ENCODE measurements at regions not wholly inside any gene's neighbourhood (a gene's known extent, or its start where the extent isn't known, plus 50 kb on each side); places are given as distances from the start of the nearest gene placed in this dataset.

DNA sequence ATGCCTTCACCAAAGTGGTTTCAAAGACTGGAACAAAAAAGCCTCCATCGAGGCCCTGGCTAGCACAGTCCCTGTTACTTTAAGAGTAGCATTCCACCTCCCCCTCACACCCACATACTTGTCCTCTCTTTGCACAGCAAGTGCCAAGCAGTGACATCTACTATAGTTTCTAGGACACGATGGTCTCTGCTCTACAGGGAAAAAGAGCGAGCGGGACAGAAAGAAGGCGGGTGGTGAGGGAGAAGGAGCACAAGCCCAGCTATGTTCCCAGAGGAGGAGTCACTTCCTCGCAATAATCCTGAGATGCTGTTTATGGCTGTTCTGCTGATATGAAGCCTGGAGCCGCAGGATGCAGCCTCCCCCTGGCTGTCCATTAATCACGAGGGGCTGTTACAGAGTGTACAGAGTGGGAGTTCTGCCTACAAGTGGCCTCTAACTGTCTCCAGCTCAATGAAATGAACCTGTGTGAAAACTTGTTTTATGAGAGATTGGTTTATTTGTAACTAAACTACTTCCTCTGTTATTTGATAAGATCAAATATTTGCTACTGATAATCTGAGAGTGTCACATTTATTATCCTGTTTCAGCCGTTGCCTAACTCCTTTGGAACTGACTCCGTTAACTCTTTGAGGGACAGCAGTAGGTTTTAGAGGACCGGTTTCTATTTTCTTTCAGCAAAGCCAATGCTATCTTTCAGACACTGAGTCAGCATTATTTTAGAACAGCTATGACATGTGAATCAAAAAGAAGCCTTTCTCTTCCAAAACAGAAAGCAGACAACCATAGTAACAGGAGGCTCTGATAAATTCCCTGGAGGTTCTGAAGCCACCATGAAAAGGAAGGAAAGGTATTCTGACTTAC is 208.0 kb downstream of the SPRY2 start:
- TF ChIP-seq, protein P1, sequence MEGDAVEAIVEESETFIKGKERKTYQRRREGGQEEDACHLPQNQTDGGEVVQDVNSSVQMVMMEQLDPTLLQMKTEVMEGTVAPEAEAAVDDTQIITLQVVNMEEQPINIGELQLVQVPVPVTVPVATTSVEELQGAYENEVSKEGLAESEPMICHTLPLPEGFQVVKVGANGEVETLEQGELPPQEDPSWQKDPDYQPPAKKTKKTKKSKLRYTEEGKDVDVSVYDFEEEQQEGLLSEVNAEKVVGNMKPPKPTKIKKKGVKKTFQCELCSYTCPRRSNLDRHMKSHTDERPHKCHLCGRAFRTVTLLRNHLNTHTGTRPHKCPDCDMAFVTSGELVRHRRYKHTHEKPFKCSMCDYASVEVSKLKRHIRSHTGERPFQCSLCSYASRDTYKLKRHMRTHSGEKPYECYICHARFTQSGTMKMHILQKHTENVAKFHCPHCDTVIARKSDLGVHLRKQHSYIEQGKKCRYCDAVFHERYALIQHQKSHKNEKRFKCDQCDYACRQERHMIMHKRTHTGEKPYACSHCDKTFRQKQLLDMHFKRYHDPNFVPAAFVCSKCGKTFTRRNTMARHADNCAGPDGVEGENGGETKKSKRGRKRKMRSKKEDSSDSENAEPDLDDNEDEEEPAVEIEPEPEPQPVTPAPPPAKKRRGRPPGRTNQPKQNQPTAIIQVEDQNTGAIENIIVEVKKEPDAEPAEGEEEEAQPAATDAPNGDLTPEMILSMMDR (IDR thresholded peaks at IDR 0.05; ENCODE audit: low read depth, low read length), result no peak
- in situ Hi-C loops (cut with HindIII; ENCODE audit: low sequenced_read_pairs), result no loop called here
- DNase-seq (ENCODE audit: low read depth, low spot score), result peak; percentile 62
- peak overlapping the region; percentile 6 for H3K4me3 ChIP-seq (ENCODE audit: low read depth, low read length)

DNA sequence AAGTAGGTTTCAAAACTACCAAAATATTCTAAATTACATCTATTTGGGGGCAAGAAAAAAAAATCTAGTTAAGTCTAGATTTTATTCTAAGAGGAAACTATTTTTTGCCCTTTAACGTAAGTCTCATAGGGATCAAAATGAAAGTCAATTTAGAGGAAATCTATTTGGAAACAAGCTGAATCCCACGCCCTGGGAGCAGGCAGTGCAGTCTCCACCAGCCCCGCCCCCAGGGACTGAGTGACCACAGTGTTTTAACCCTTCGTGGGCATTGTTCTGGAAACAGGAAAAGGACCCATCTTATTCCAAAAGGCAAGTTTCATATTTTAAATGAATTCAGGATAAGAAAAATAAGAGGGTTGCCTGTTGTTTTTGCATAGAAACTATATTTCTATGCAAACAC is 209.7 kb downstream of the SPRY2 start:
- in situ Hi-C loops (cut with HindIII; ENCODE audit: low sequenced_read_pairs), result no loop called here
- TF ChIP-seq, protein P1 (IDR thresholded peaks at IDR 0.05; ENCODE audit: low read depth, low read length), result no peak
- peak overlapping the region; percentile 18 for H3K4me3 ChIP-seq (ENCODE audit: low read depth, low read length)
- DNase-seq (ENCODE audit: low read depth, low spot score), result peak; percentile 68

DNA sequence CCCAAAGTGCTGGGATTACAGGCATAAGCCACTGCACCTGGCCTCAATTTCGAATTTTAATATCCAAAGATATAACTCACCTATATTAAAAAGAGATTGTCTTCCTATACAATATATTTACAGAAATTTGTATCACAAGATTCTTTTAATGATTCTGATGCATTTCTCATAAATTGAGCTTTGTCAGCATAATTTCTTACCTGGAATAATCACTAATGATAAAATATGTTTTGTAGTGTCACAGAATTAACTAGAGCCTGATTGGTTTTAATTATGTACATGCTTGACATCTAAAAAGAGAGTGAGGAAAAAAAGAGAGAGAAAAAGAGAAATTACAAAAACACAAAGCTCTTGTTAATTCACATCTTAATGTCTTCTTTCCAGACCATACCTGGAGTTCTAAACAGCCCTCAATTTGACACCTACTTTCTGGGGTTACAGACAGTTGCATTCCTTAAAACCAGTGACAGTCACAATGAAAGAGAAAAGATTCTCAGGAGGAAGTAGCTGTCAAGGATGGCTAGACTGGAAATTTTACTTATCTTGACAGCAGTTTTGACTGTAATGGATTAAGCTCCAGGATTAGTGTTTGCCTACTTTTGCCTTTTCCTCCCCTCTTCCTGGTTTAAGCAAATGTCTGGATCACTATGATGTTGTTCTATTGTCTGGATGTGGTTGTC is 214.4 kb downstream of the SPRY2 start:
- in situ Hi-C loops (cut with HindIII; ENCODE audit: low sequenced_read_pairs), result no loop called here
- DNase-seq (ENCODE audit: low read depth, low spot score), result no peak
- TF ChIP-seq, protein P1 (IDR thresholded peaks at IDR 0.05; ENCODE audit: low read depth, low read length), result no peak
- H3K4me3 ChIP-seq (ENCODE audit: low read depth, low read length), result no peak overlapping the region

DNA sequence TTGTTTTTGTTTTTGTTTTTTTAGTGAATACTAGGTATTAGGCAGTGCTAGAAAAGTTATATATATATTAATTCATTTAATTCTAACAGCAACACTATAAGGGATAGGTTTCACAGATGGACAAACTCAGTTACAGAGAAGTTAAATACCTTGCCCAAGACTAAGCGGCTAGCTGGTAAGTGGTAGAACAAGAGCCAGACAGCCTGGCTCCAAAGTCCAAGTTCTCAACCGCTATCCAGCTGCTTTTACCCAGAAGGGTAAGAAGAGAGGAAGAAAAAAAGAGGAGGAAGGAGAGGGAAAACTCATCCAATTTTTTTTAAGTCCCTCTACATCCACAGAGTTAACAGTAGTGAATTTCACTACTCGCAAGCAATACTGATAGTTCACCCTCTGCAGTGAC is 217.0 kb downstream of the SPRY2 start:
- no peak for DNase-seq (ENCODE audit: low read depth, low spot score)
- TF ChIP-seq, protein P1 (IDR thresholded peaks at IDR 0.05; ENCODE audit: low read depth, low read length), result no peak
- no peak overlapping the region for H3K4me3 ChIP-seq (ENCODE audit: low read depth, low read length)
- in situ Hi-C loops (cut with HindIII; ENCODE audit: low sequenced_read_pairs), result no loop called here

DNA sequence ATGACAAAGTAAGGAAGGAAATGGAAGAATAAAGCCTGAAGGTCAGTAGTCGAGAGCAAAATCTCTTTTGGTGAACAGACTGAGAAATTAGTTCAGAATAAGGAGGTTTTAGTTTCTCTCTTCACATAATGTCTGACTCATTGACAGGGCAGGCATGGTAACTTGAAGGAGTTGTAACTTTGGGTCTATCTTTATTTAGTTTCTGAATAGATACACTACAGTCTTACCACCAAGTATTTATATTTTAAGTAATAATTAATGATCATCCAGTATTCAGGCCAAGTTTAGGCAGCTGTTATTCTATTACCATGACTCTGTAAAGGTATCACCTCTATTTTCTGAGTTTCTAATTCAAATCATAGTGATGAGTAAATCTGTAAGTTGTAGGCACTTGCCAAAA is 219.9 kb downstream of the SPRY2 start:
- DNase-seq (ENCODE audit: low read depth, low spot score), result no peak
- in situ Hi-C loops (cut with HindIII; ENCODE audit: low sequenced_read_pairs), result no loop called here
- TF ChIP-seq, protein P1 (IDR thresholded peaks at IDR 0.05; ENCODE audit: low read depth, low read length), result no peak

DNA sequence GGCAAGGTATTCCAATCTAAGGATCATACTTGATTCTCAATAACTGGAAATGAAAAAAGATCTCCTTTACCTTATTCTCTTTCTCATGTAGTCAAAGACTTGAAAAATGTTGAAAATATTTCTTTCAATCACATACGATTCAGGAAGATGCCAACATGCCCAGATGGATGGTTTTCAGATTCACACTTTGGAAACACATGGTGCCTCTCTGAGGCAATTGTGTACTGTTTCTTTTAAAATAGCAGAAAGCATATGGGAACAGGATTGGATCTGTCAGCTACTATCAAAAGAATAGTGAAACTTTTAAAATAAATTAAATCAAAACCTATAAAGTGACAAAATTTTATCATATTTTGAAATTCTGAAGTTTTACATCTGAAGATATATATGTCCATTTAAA is 222.4 kb downstream of the SPRY2 start:
- no peak overlapping the region for H3K4me3 ChIP-seq (ENCODE audit: low read depth, low read length)
- in situ Hi-C loops (cut with HindIII; ENCODE audit: low sequenced_read_pairs), result no loop called here
- no peak for DNase-seq (ENCODE audit: low read depth, low spot score)
- TF ChIP-seq, protein P1 (IDR thresholded peaks at IDR 0.05; ENCODE audit: low read depth, low read length), result no peak

More for the DNA sequence above, 219.9 kb downstream of the SPRY2 start:
- no peak overlapping the region for H3K4me3 ChIP-seq (ENCODE audit: low read depth, low read length)

Measured in astrocyte of the spinal cord (primary cell).